ENCODE measurements at regions not wholly inside any gene's neighbourhood (a gene's known extent, or its start where the extent isn't known, plus 50 kb on each side); places are given as distances from the start of the nearest gene placed in this dataset.

- TF ChIP-seq CTCF (conservative IDR thresholded peaks at IDR 0.05 in 1 of 2, IDR thresholded peaks at IDR 0.05 in 1 of 2; ENCODE audit: low read depth in 1 of 2, low read length in 2 of 2), result no peak
- no peak for TF ChIP-seq EZH2 (IDR thresholded peaks at IDR 0.05; ENCODE audit: low read length, missing control alignments)
- H3K4me2 ChIP-seq (ENCODE audit: extremely low read depth, insufficient read depth, low read length), result no peak overlapping the region
- H2AFZ ChIP-seq (ENCODE audit: low read length), result no peak overlapping the region
- no peak for DNase-seq (ENCODE audit: low read depth in 2 of 2)
- no peak overlapping the region for H3K27ac ChIP-seq (ENCODE audit: insufficient read depth, low read length)
- no peaks in the 10 kb centered on the region for H3K36me3 ChIP-seq (ENCODE audit: control insufficient read depth, insufficient read depth, low read length)
- no peaks in the 10 kb centered on the region for H3K4me1 ChIP-seq (ENCODE audit: control insufficient read depth, extremely low read depth, insufficient read depth, low read length)
- no peaks in the 10 kb centered on the region for H4K20me1 ChIP-seq (ENCODE audit: control insufficient read depth, extremely low read depth, insufficient read depth, low read length)
- no peaks in the 10 kb centered on the region for H3K27me3 ChIP-seq (ENCODE audit: control insufficient read depth, insufficient read depth, low read length)
- H3K9ac ChIP-seq (ENCODE audit: insufficient read depth, low read length), result no peak overlapping the region
- H3K9me3 ChIP-seq (ENCODE audit: control insufficient read depth, insufficient read depth, low read depth, low read length), result no peaks in the 10 kb centered on the region
- H3K79me2 ChIP-seq (ENCODE audit: control insufficient read depth, insufficient read depth, low read length), result no peaks in the 10 kb centered on the region
- no peak overlapping the region for H3K4me3 ChIP-seq (replicated peaks in 1 of 4; ENCODE audit: control extremely low read depth in 1 of 4, insufficient read depth in 1 of 4, low read depth in 3 of 4, low read length in 4 of 4)
These were observed 90.5 kb upstream of the KCNK12 start for GRCh38 chr2:47661310-47661709.

GRCh38 chr2:47660168-47660567 lies 89.4 kb upstream of the KCNK12 start:
- TF ChIP-seq EZH2 (IDR thresholded peaks at IDR 0.05; ENCODE audit: low read length, missing control alignments), result no peak
- no peak for DNase-seq (ENCODE audit: low read depth in 2 of 2)
- no peaks in the 10 kb centered on the region for H3K79me2 ChIP-seq (ENCODE audit: control insufficient read depth, insufficient read depth, low read length)
- H3K4me3 ChIP-seq (replicated peaks in 1 of 4; ENCODE audit: control extremely low read depth in 1 of 4, insufficient read depth in 1 of 4, low read depth in 3 of 4, low read length in 4 of 4), result no peak overlapping the region
- H3K4me1 ChIP-seq (ENCODE audit: control insufficient read depth, extremely low read depth, insufficient read depth, low read length), result no peaks in the 10 kb centered on the region
- no peak overlapping the region for H3K27ac ChIP-seq (ENCODE audit: insufficient read depth, low read length)
- H3K9me3 ChIP-seq (ENCODE audit: control insufficient read depth, insufficient read depth, low read depth, low read length), result no peaks in the 10 kb centered on the region
- no peaks in the 10 kb centered on the region for H3K36me3 ChIP-seq (ENCODE audit: control insufficient read depth, insufficient read depth, low read length)
- no peaks in the 10 kb centered on the region for H3K27me3 ChIP-seq (ENCODE audit: control insufficient read depth, insufficient read depth, low read length)
- no peak overlapping the region for H2AFZ ChIP-seq (ENCODE audit: low read length)
- no peak overlapping the region for H3K4me2 ChIP-seq (ENCODE audit: extremely low read depth, insufficient read depth, low read length)
- H4K20me1 ChIP-seq (ENCODE audit: control insufficient read depth, extremely low read depth, insufficient read depth, low read length), result no peaks in the 10 kb centered on the region
- no peak overlapping the region for H3K9ac ChIP-seq (ENCODE audit: insufficient read depth, low read length)

GRCh38 chr2:47658646-47659320 lies 88.0 kb upstream of the KCNK12 start:
- Histone ChIP-seq H3K9ac (ENCODE audit: insufficient read depth, low read length) (no peak overlapping the region), H3K27me3 (ENCODE audit: control insufficient read depth, insufficient read depth, low read length) (no peaks in the 10 kb centered on the region), H2AFZ (ENCODE audit: low read length) (no peak overlapping the region), H3K4me1 (ENCODE audit: control insufficient read depth, extremely low read depth, insufficient read depth, low read length) (no peaks in the 10 kb centered on the region), H3K79me2 (ENCODE audit: control insufficient read depth, insufficient read depth, low read length) (no peaks in the 10 kb centered on the region), H3K36me3 (ENCODE audit: control insufficient read depth, insufficient read depth, low read length) (no peaks in the 10 kb centered on the region), H4K20me1 (ENCODE audit: control insufficient read depth, extremely low read depth, insufficient read depth, low read length) (no peaks in the 10 kb centered on the region), H3K27ac (ENCODE audit: insufficient read depth, low read length) (no peak overlapping the region), H3K4me3 (replicated peaks in 1 of 4; ENCODE audit: control extremely low read depth in 1 of 4, insufficient read depth in 1 of 4, low read depth in 3 of 4, low read length in 4 of 4) (no peak overlapping the region), H3K4me2 (ENCODE audit: extremely low read depth, insufficient read depth, low read length) (no peak overlapping the region), H3K9me3 (ENCODE audit: control insufficient read depth, insufficient read depth, low read depth, low read length) (no peaks in the 10 kb centered on the region)
- no peak for DNase-seq (ENCODE audit: low read depth in 2 of 2)
- TF ChIP-seq CTCF (conservative IDR thresholded peaks at IDR 0.05 in 1 of 2, IDR thresholded peaks at IDR 0.05 in 1 of 2; ENCODE audit: low read depth in 1 of 2, low read length in 2 of 2) (no peak), EZH2 (IDR thresholded peaks at IDR 0.05; ENCODE audit: low read length, missing control alignments) (no peak)

Measured in fibroblast of lung (primary cell).